DND-41 (cell line): ENCODE measurements at regions not wholly inside any gene's neighbourhood (a gene's known extent, or its start where the extent isn't known, plus 50 kb on each side); places are given as distances from the start of the nearest gene placed in this dataset.

Experiments used
- CTCF ChIP-seq: IDR thresholded peaks from 2 replicates; pipeline ENCODE4 v1.5.1; 2012; ENCODE audit warnings: borderline replicate concordance, low read length, moderate library complexity, mild to moderate bottlenecking; ENCODE audit not compliant: poor library complexity, severe bottlenecking; ENCODE audit errors: extremely low read depth
- EZH2 ChIP-seq: IDR thresholded peaks from 3 replicates; pipeline ENCODE4 v1.6.1; 2012; ENCODE audit warnings: borderline replicate concordance, low read depth, mild to moderate bottlenecking, moderate library complexity, low read length, inconsistent platforms; ENCODE audit not compliant: severe bottlenecking

DNA sequence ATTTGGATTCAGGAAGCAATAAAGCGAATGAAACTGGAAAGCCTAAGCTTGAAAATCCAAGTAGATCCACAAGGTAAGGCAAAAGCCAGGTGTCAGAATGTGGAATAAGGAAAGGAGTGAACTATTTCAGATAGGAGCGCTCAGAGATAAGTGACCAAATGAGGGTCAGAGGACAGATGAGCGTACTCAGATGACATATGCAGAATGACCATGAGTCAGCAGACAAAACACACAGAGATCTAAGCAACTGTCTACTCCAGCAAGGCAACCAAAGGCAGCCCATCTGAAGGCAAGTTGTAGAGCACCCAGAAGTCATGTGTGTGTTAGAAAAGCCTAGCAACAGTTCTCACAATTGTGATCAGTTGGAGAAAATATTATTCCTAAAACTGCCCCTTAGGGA, 548.4 kb upstream of the FSHR start:
- TF ChIP-seq CTCF (no peak), EZH2 (no peak)
